B cell (primary cell): ENCODE measurements at regions not wholly inside any gene's neighbourhood (a gene's known extent, or its start where the extent isn't known, plus 50 kb on each side); places are given as distances from the start of the nearest gene placed in this dataset.

ENCODE experiments used
- ATAC-seq: fragments of 200-7000 bp; cut with Tn5 transposase; one replicate; pipeline ENCODE4 v1.10.0; 2021; ENCODE audit warnings: low read depth, mild to moderate bottlenecking, moderate number of reproducible peaks, moderate library complexity
- CTCF ChIA-PET: fragments of 350-600 bp; sonication (Branson Sonifier 250); formaldehyde crosslinking; loops from one replicate; lab custom pipeline; 2021; ENCODE audit warnings: antibody characterized with exemption, inconsistent platforms; lab: Charles Lee
- POLR2A ChIA-PET: fragments of 350-600 bp; sonication (Branson Sonifier 250); formaldehyde crosslinking; loops from one replicate; lab custom pipeline; 2021; ENCODE audit warnings: antibody characterized with exemption; lab: Charles Lee
- DNase-seq: peaks from one replicate; pipeline ENCODE4 v3.0.0; 2013
- H2AFZ ChIP-seq: 2 replicates; pipeline ENCODE4 v1.6.1; 2012; ENCODE audit warnings: mild to moderate bottlenecking, low read depth, low read length; ENCODE audit not compliant: insufficient read depth, poor library complexity, severe bottlenecking
- H3K27ac ChIP-seq, 2 donors: 1 replicate in 1 of 2; 2 replicates in 1 of 2; pipeline ENCODE4 v1.5.1; 2012 to 2013; ENCODE audit warnings: low read length in 2 of 2, mild to moderate bottlenecking in 2 of 2, moderate library complexity in 1 of 2
- H3K27me3 ChIP-seq, 4 experiments: fragments of 200-600 bp in 1 of 4; sonication (generic) in 1 of 4; replicated peaks in 1 of 4; 1 replicate in 2 of 4; 2 replicates in 2 of 4; pipeline versions ENCODE4 v1.6.1 to v1.7.0; 2013 to 2016; ENCODE audit warnings: low read length in 3 of 4, mild to moderate bottlenecking in 2 of 4, mixed read lengths in 1 of 4, moderate library complexity in 1 of 4; ENCODE audit not compliant: insufficient read depth in 4 of 4, control insufficient read depth in 3 of 4; ENCODE audit errors: control extremely low read depth in 1 of 4
- H3K36me3 ChIP-seq, 2 experiments: replicated peaks in 1 of 2; 1 replicate in 1 of 2; 2 replicates in 1 of 2; pipeline versions ENCODE4 v1.6.1 to v1.7.1; 2013; ENCODE audit warnings: low read length in 1 of 2; ENCODE audit not compliant: insufficient read depth in 2 of 2, control insufficient read depth in 1 of 2; ENCODE audit errors: control extremely low read depth in 1 of 2, extremely low read depth in 1 of 2
- H3K4me1 ChIP-seq, 2 donors: fragments of 200-600 bp in 1 of 2; sonication (generic) in 1 of 2; 1 replicate in 1 of 2; 2 replicates in 1 of 2; pipeline versions ENCODE4 v1.5.1 to v1.6.1; 2013 to 2017; ENCODE audit warnings: low read length in 2 of 2; ENCODE audit not compliant: control insufficient read depth in 2 of 2, insufficient read depth in 2 of 2
- H3K4me2 ChIP-seq: replicated peaks from 2 replicates; pipeline ENCODE3; 2012; ENCODE audit warnings: mild to moderate bottlenecking, low read depth, low read length; ENCODE audit not compliant: poor library complexity, severe bottlenecking
- H3K4me3 ChIP-seq, 5 experiments: fragments of 200-600 bp in 1 of 5; sonication (generic) in 1 of 5; 1 replicate in 3 of 5; 2 replicates in 2 of 5; pipeline versions ENCODE4 v1.5.1 to v1.7.0; 2011 to 2016; ENCODE audit warnings: low read length in 4 of 5, mild to moderate bottlenecking in 4 of 5, low read depth in 2 of 5, control low read depth in 1 of 5, moderate library complexity in 1 of 5; ENCODE audit not compliant: insufficient read depth in 1 of 5; ENCODE audit errors: control extremely low read depth in 1 of 5, extremely low read depth in 1 of 5
- H3K79me2 ChIP-seq: fragments of 200-600 bp; sonication (generic); one replicate; pipeline ENCODE4 v1.6.0; 2016; ENCODE audit warnings: low read length; ENCODE audit not compliant: control insufficient read depth, insufficient read depth
- H3K9ac ChIP-seq: fragments of 200-600 bp; sonication (generic); 2 replicates; pipeline ENCODE4 v1.6.1; 2017; ENCODE audit warnings: mild to moderate bottlenecking, low read length, moderate library complexity
- H3K9me3 ChIP-seq, 3 donors: one replicate each; pipeline versions ENCODE4 v1.6.1 to v1.7.1; 2013; ENCODE audit warnings: low read length in 2 of 3; ENCODE audit not compliant: control insufficient read depth in 2 of 3, insufficient read depth in 1 of 3; ENCODE audit errors: control extremely low read depth in 1 of 3
- H4K20me1 ChIP-seq: 2 replicates; pipeline ENCODE4 v1.6.0; 2012; ENCODE audit warnings: mild to moderate bottlenecking, low read length; ENCODE audit not compliant: insufficient read depth, control insufficient read depth, poor library complexity, severe bottlenecking
- H3K27ac Mint-ChIP-seq: one replicate; pipeline ENCODE4 v1.8.0; 2021; ENCODE audit warnings: mixed read lengths
- H3K27me3 Mint-ChIP-seq: one replicate; pipeline ENCODE4 v1.8.0; 2021; ENCODE audit warnings: mixed read lengths
- H3K4me1 Mint-ChIP-seq: one replicate; pipeline ENCODE4 v1.8.0; 2021; ENCODE audit warnings: mixed read lengths
- H3K4me3 Mint-ChIP-seq: one replicate; pipeline ENCODE4 v1.8.0; 2021; ENCODE audit warnings: mixed read lengths
- H3K9me3 Mint-ChIP-seq: one replicate; pipeline ENCODE4 v1.8.0; 2022; ENCODE audit warnings: mixed read lengths; ENCODE audit not compliant: insufficient read depth
- CTCF ChIP-seq: fragments of 200-600 bp; IDR thresholded peaks from one replicate; pipeline ENCODE4 v1.8.0; 2022; ENCODE audit warnings: antibody characterized with exemption, mild to moderate bottlenecking
- EZH2 ChIP-seq: IDR thresholded peaks from 2 replicates; pipeline ENCODE4 v1.6.1; 2012; ENCODE audit warnings: borderline replicate concordance, low read depth, mild to moderate bottlenecking, moderate library complexity, low read length; ENCODE audit not compliant: insufficient read depth, poor library complexity, severe bottlenecking
- WGBS: methylation state at CpG from one replicate; pipeline ENCODE4 v1.1.5; 2013; ENCODE audit warnings: missing lambda C conversion rate; ENCODE audit not compliant: insufficient coverage; 5-methylcytosine and 5-hydroxymethylcytosine counted together
- intact Hi-C: fragments of 100-400 bp; cut with micrococcal nuclease; formaldehyde crosslinking; loops from one replicate; pipeline ENCODE4 v1.10.0; 2022

GRCh38 chr17:63023049-63023448 lies 57.0 kb downstream of the TANC2 start:
- Histone ChIP-seq H3K79me2 (peaks cover 3% of the 10 kb centered on the region), H3K4me2 (no peak overlapping the region), H4K20me1 (no peaks in the 10 kb centered on the region), H3K27me3 (no peaks in the 10 kb centered on the region), H3K9ac (no peak overlapping the region), H3K4me1 (no peaks in the 10 kb centered on the region), H3K27ac (no peak overlapping the region), H3K9me3 (peaks cover 0 to 13% (median 0%) of the 10 kb centered on the region in 3 donors), H3K36me3 (no peaks in the 10 kb centered on the region), H2AFZ (no peak overlapping the region), H3K4me3 (no peak overlapping the region)
- no peaks in the 10 kb centered on the region for H3K4me1 Mint-ChIP-seq
- ChIA-PET POLR2A (no interaction called here), CTCF (no interaction called here)
- H3K27me3 Mint-ChIP-seq = peaks cover 4% of the 10 kb centered on the region
- H3K4me3 Mint-ChIP-seq = no peak overlapping the region
- H3K27ac Mint-ChIP-seq = no peak overlapping the region
- DNase-seq (no peak), ATAC-seq (no peak)
- TF ChIP-seq EZH2 (no peak), CTCF (no peak)
- no peaks in the 10 kb centered on the region for H3K9me3 Mint-ChIP-seq
- intact Hi-C loops = no loop called here
- 85% methylated on average over 1 of the region's 2 CpGs for WGBS

- Histone ChIP-seq H4K20me1 (no peaks in the 10 kb centered on the region), H3K4me3 (no peak overlapping the region), H3K9ac (no peak overlapping the region), H3K36me3 (no peaks in the 10 kb centered on the region), H3K27me3 (no peaks in the 10 kb centered on the region), H2AFZ (no peak overlapping the region), H3K27ac (no peak overlapping the region), H3K79me2 (peaks cover 3% of the 10 kb centered on the region), H3K4me2 (no peak overlapping the region), H3K4me1 (no peaks in the 10 kb centered on the region), H3K9me3 (peaks cover 0 to 13% (median 0%) of the 10 kb centered on the region in 3 donors)
- H3K27me3 Mint-ChIP-seq = peaks cover 4% of the 10 kb centered on the region
- TF ChIP-seq CTCF = no peak
- POLR2A ChIA-PET = no interaction called here
- CTCF ChIA-PET = no interaction called here
- ATAC-seq (no peak), DNase-seq (no peak)
- no peak overlapping the region for H3K27ac Mint-ChIP-seq
- H3K4me3 Mint-ChIP-seq = no peak overlapping the region
- WGBS = 100% methylated on average over 1 of the region's 4 CpGs
- H3K4me1 Mint-ChIP-seq = peaks cover 4% of the 10 kb centered on the region
- intact Hi-C loops = no loop called here
- H3K9me3 Mint-ChIP-seq = no peaks in the 10 kb centered on the region
These were observed 58.2 kb downstream of the TANC2 start for GRCh38 chr17:63024201-63024600.
